Osteoblast (primary cell): ENCODE measurements at regions not wholly inside any gene's neighbourhood (a gene's known extent, or its start where the extent isn't known, plus 50 kb on each side); places are given as distances from the start of the nearest gene placed in this dataset.
A peak's percentile ranks its signal among the peaks of the same experiment; 100 is the strongest.

Experiments
- DNase-seq: peaks from one replicate; pipeline ENCODE4 v3.0.0; 2011; ENCODE audit warnings: low spot score, mixed read lengths; ENCODE audit not compliant: insufficient read length; ENCODE audit errors: missing footprints
- H2AFZ ChIP-seq: 2 replicates; pipeline ENCODE4 v1.6.0; 2011; ENCODE audit warnings: mild to moderate bottlenecking, low read length
- H3K27ac ChIP-seq: 2 replicates; pipeline ENCODE4 v1.5.1; 2011; ENCODE audit warnings: mild to moderate bottlenecking, low read depth, low read length, moderate library complexity
- H3K27me3 ChIP-seq: 2 replicates; pipeline ENCODE4 v1.6.0; 2012; ENCODE audit warnings: mild to moderate bottlenecking, control low read depth, inconsistent platforms, low read length, moderate library complexity; ENCODE audit not compliant: insufficient read depth
- H3K36me3 ChIP-seq: 2 replicates; pipeline ENCODE4 v1.5.1; 2011; ENCODE audit warnings: mild to moderate bottlenecking, low read length, control low read depth, moderate library complexity; ENCODE audit not compliant: insufficient read depth
- H3K4me1 ChIP-seq: 2 replicates; pipeline ENCODE4 v1.5.1; 2011; ENCODE audit warnings: mild to moderate bottlenecking, low read length, control low read depth, moderate library complexity; ENCODE audit not compliant: insufficient read depth
- H3K4me2 ChIP-seq: 2 replicates; pipeline ENCODE4 v1.6.0; 2011; ENCODE audit warnings: mild to moderate bottlenecking, low read length; ENCODE audit not compliant: insufficient read depth
- H3K4me3 ChIP-seq: fragments of 200-600 bp; sonication (generic); 3 replicates; pipeline ENCODE4 v1.5.1; 2012; ENCODE audit warnings: mild to moderate bottlenecking, low read length, inconsistent platforms; ENCODE audit not compliant: insufficient read depth
- H3K79me2 ChIP-seq: 2 replicates; pipeline ENCODE4 v1.6.0; 2012; ENCODE audit warnings: mild to moderate bottlenecking, low read length, control low read depth, inconsistent platforms; ENCODE audit not compliant: insufficient read depth
- H3K9me3 ChIP-seq: 2 replicates; pipeline ENCODE4 v1.5.1; 2011; ENCODE audit warnings: low read depth, low read length, control low read depth
- H4K20me1 ChIP-seq: 2 replicates; pipeline ENCODE4 v1.6.0; 2012; ENCODE audit warnings: mild to moderate bottlenecking, low read length, control low read depth; ENCODE audit not compliant: insufficient read depth
- CTCF ChIP-seq: IDR thresholded peaks from 2 replicates; pipeline ENCODE4 v1.5.1; 2011; ENCODE audit warnings: mild to moderate bottlenecking, low read depth, low read length, moderate library complexity; ENCODE audit errors: extremely low read depth

DNA sequence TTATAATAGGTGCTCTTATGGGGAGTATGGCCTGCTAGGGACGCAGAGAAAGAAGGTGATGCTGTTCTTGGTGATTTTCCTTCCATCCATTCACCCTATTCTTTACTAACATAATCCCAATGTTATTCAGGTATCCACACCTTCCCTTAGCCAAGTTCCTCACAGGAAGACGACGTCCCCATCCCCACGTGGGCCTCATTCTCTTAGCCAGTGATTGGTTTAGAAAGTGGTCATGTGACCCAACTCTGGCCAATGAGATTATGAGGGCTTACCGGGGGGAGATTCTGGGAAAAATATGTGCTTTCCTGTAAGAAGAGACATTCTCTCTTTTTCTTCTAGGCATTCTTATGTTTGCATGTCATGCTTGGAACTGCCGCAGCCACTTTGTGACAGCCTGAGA, 474.7 kb downstream of the HAPSTR1 start:
- Histone ChIP-seq H3K4me3 (no peak overlapping the region), H3K9me3 (peaks cover 2% of the 10 kb centered on the region), H3K79me2 (no peaks in the 10 kb centered on the region), H3K27ac (no peak overlapping the region), H3K36me3 (no peaks in the 10 kb centered on the region), H4K20me1 (no peaks in the 10 kb centered on the region), H2AFZ (no peak overlapping the region), H3K27me3 (no peaks in the 10 kb centered on the region), H3K4me2 (no peak overlapping the region), H3K4me1 (no peaks in the 10 kb centered on the region)
- DNase-seq: no peak
- TF ChIP-seq CTCF: no peak

- Histone ChIP-seq H3K36me3 (no peaks in the 10 kb centered on the region), H3K4me1 (no peaks in the 10 kb centered on the region), H2AFZ (no peak overlapping the region)
Measured at GRCh38 chr16:9567666-9568065, 476.2 kb downstream of the HAPSTR1 start.

GRCh38 chr16:9568261-9568660, 476.8 kb downstream of the HAPSTR1 start:
- H3K4me3 ChIP-seq: no peak overlapping the region
- TF ChIP-seq CTCF: no peak
- no peaks in the 10 kb centered on the region for H3K27me3 ChIP-seq
- H3K4me2 ChIP-seq: no peak overlapping the region
- no peaks in the 10 kb centered on the region for H4K20me1 ChIP-seq
- no peak overlapping the region for H2AFZ ChIP-seq
- peaks cover 2% of the 10 kb centered on the region for H3K9me3 ChIP-seq
- no peak for DNase-seq
- H3K4me1 ChIP-seq: no peaks in the 10 kb centered on the region
- no peaks in the 10 kb centered on the region for H3K36me3 ChIP-seq
- H3K27ac ChIP-seq: no peak overlapping the region
- no peaks in the 10 kb centered on the region for H3K79me2 ChIP-seq

More at GRCh38 chr16:9567666-9568065, 476.2 kb downstream of the HAPSTR1 start:
- Histone ChIP-seq H3K27me3 (no peaks in the 10 kb centered on the region), H3K79me2 (no peaks in the 10 kb centered on the region), H3K9me3 (peaks cover 2% of the 10 kb centered on the region), H4K20me1 (no peaks in the 10 kb centered on the region), H3K27ac (no peak overlapping the region), H3K4me2 (no peak overlapping the region), H3K4me3 (no peak overlapping the region)
- no peak for DNase-seq
- no peak for TF ChIP-seq CTCF

- Histone ChIP-seq H3K4me1 (no peaks in the 10 kb centered on the region), H3K4me2 (no peak overlapping the region), H2AFZ (no peak overlapping the region), H3K36me3 (no peaks in the 10 kb centered on the region), H3K9me3 (no peaks in the 10 kb centered on the region), H3K27me3 (no peaks in the 10 kb centered on the region), H3K79me2 (no peaks in the 10 kb centered on the region), H3K4me3 (no peak overlapping the region), H4K20me1 (no peaks in the 10 kb centered on the region), H3K27ac (no peak overlapping the region)
- no peak for TF ChIP-seq CTCF
- DNase-seq: peak; percentile 56
Measured at GRCh38 chr16:9570521-9570920, 479.1 kb downstream of the HAPSTR1 start.
